ENCODE measurements at regions not wholly inside any gene's neighbourhood (a gene's known extent, or its start where the extent isn't known, plus 50 kb on each side); places are given as distances from the start of the nearest gene placed in this dataset.
A peak's percentile ranks its signal among the peaks of the same experiment; 100 is the strongest.

GRCh38 chr3:178435575-178435974 lies 100.7 kb upstream of the KCNMB2 start:
- Mint-ChIP-seq H3K4me1 (peaks cover 28% of the 10 kb centered on the region), H3K4me3 (no peak overlapping the region), H3K27ac (no peak overlapping the region), H3K9me3 (no peaks in the 10 kb centered on the region), H3K27me3 (ENCODE audit: low read depth) (no peaks in the 10 kb centered on the region), H3K36me3 (ENCODE audit: low read depth) (no peaks in the 10 kb centered on the region)
- TF ChIP-seq, protein P1, sequence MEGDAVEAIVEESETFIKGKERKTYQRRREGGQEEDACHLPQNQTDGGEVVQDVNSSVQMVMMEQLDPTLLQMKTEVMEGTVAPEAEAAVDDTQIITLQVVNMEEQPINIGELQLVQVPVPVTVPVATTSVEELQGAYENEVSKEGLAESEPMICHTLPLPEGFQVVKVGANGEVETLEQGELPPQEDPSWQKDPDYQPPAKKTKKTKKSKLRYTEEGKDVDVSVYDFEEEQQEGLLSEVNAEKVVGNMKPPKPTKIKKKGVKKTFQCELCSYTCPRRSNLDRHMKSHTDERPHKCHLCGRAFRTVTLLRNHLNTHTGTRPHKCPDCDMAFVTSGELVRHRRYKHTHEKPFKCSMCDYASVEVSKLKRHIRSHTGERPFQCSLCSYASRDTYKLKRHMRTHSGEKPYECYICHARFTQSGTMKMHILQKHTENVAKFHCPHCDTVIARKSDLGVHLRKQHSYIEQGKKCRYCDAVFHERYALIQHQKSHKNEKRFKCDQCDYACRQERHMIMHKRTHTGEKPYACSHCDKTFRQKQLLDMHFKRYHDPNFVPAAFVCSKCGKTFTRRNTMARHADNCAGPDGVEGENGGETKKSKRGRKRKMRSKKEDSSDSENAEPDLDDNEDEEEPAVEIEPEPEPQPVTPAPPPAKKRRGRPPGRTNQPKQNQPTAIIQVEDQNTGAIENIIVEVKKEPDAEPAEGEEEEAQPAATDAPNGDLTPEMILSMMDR (IDR thresholded peaks at IDR 0.05; ENCODE audit: unreplicated experiment in 3 of 3): no peak

- H3K4me1 Mint-ChIP-seq: peaks cover 28% of the 10 kb centered on the region
- H3K27me3 Mint-ChIP-seq (ENCODE audit: low read depth): no peaks in the 10 kb centered on the region
Measured at GRCh38 chr3:178436773-178437172, 99.5 kb upstream of the KCNMB2 start.

GRCh38 chr3:178437236-178437635 lies 99.0 kb upstream of the KCNMB2 start:
- H3K27me3 Mint-ChIP-seq (ENCODE audit: low read depth): no peaks in the 10 kb centered on the region

More at GRCh38 chr3:178436773-178437172, 99.5 kb upstream of the KCNMB2 start:
- TF ChIP-seq, protein P1 (IDR thresholded peaks at IDR 0.05; ENCODE audit: unreplicated experiment in 3 of 3): peak; percentile 59 to 68 (median 62)
- Mint-ChIP-seq H3K9me3 (no peaks in the 10 kb centered on the region), H3K4me3 (no peak overlapping the region), H3K36me3 (ENCODE audit: low read depth) (no peaks in the 10 kb centered on the region), H3K27ac (peak overlapping the region in 2 of 3 experiments; percentile 48 to 69)

DNA sequence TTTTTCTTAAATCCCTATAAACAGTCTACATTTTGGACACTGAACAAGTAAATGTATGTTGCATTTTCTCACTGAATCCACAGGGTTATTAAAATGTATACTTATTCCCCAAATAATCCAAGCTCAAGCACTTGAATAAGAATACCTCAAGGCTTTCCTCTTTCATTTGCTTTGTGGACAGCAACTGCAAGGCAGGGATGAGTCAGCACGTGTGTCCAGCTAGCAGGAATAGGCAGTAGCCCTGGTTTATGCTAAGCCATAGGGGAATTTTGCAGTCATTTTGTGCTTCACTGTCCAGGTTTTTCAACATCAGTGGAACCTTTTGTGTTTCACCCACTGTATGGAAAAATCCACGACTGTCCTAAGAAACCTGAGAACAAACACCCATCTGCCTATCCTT lies 96.7 kb upstream of the KCNMB2 start:
- no peak overlapping the region for H3K4me3 Mint-ChIP-seq
- H3K36me3 Mint-ChIP-seq (ENCODE audit: low read depth): no peaks in the 10 kb centered on the region
- peak overlapping the region in 2 of 3 experiments; percentile 43 to 49 for H3K27ac Mint-ChIP-seq
- no peaks in the 10 kb centered on the region for H3K27me3 Mint-ChIP-seq (ENCODE audit: low read depth)
- TF ChIP-seq, protein P1 (IDR thresholded peaks at IDR 0.05; ENCODE audit: unreplicated experiment in 3 of 3): no peak
- no peaks in the 10 kb centered on the region for H3K9me3 Mint-ChIP-seq
- H3K4me1 Mint-ChIP-seq: peaks cover 21% of the 10 kb centered on the region

More at GRCh38 chr3:178437236-178437635, 99.0 kb upstream of the KCNMB2 start:
- H3K36me3 Mint-ChIP-seq (ENCODE audit: low read depth): no peaks in the 10 kb centered on the region
- H3K4me1 Mint-ChIP-seq: peaks cover 28% of the 10 kb centered on the region
- H3K4me3 Mint-ChIP-seq: no peak overlapping the region
- H3K27ac Mint-ChIP-seq: peak overlapping the region in 1 of 3 experiments; percentile 48
- H3K9me3 Mint-ChIP-seq: no peaks in the 10 kb centered on the region
- TF ChIP-seq, protein P1 (IDR thresholded peaks at IDR 0.05; ENCODE audit: unreplicated experiment in 3 of 3): no peak

DNA sequence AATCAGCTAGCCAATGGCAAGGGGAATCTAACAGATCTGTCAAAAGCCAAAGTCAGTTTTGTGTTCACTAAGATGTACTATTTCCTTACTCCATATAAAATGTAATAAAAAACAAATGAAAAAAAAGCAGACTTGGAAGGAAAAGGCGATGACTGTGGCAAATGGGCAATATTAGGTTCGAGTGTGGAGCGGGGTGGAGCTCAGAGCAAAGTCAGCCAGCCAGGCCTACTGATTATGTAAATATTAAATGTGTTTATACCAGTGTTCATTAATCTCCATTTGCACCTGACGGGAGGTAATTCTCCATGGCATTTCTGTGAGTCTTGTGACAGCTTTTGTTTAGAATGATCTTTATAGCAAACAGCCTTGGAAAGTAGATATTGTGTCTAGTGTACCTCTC lies 96.2 kb upstream of the KCNMB2 start:
- H3K27ac Mint-ChIP-seq: peak overlapping the region in 1 of 3 experiments; percentile 46
- H3K27me3 Mint-ChIP-seq (ENCODE audit: low read depth): peaks cover 3% of the 10 kb centered on the region
- TF ChIP-seq, protein P1 (IDR thresholded peaks at IDR 0.05; ENCODE audit: unreplicated experiment in 3 of 3): no peak
- H3K36me3 Mint-ChIP-seq (ENCODE audit: low read depth): no peaks in the 10 kb centered on the region
- peaks cover 19% of the 10 kb centered on the region for H3K4me1 Mint-ChIP-seq
- H3K4me3 Mint-ChIP-seq: no peak overlapping the region
- no peaks in the 10 kb centered on the region for H3K9me3 Mint-ChIP-seq

GRCh38 chr3:178443634-178444033 lies 92.6 kb upstream of the KCNMB2 start:
- Mint-ChIP-seq H3K9me3 (no peaks in the 10 kb centered on the region), H3K4me3 (no peak overlapping the region), H3K27ac (no peak overlapping the region), H3K27me3 (ENCODE audit: low read depth) (peaks cover 3% of the 10 kb centered on the region), H3K36me3 (ENCODE audit: low read depth) (no peaks in the 10 kb centered on the region), H3K4me1 (peaks cover 22% of the 10 kb centered on the region)
- TF ChIP-seq, protein P1 (IDR thresholded peaks at IDR 0.05; ENCODE audit: unreplicated experiment in 3 of 3): peak in 2 of 3 experiments; percentile 11 to 33

Data from nephron (organoid).